Prostate gland (tissue), 2 donors: ENCODE measurements at regions not wholly inside any gene's neighbourhood (a gene's known extent, or its start where the extent isn't known, plus 50 kb on each side); places are given as distances from the start of the nearest gene placed in this dataset.

Experiments used
- DNase-seq: peaks from one replicate; pipeline ENCODE4 v3.0.0-alpha.2; 2019; ENCODE audit warnings: low spot score
- H3K27ac ChIP-seq, 2 donors: fragments of 200-600 bp; sonication (generic); 2 replicates each; pipeline ENCODE4 v1.5.1; 2017 to 2019
- H3K27me3 ChIP-seq: fragments of 200-600 bp; sonication (generic); replicated peaks from 2 replicates; pipeline ENCODE4 v1.5.1; 2019; ENCODE audit not compliant: insufficient read depth
- H3K36me3 ChIP-seq, 2 donors: fragments of 200-600 bp; sonication (generic); 1 replicate in 1 of 2; 2 replicates in 1 of 2; pipeline versions ENCODE4 v1.5.1 to v1.8.1; 2017 to 2019
- H3K4me1 ChIP-seq: fragments of 200-600 bp; sonication (generic); replicated peaks from 2 replicates; pipeline ENCODE4 v1.5.1; 2019
- H3K4me3 ChIP-seq, 2 donors: fragments of 200-600 bp; sonication (generic); 2 replicates each; pipeline ENCODE4 v1.5.1; 2017 to 2019
- H3K9me3 ChIP-seq: fragments of 200-600 bp; sonication (generic); 2 replicates; pipeline ENCODE4 v1.5.1; 2017
- CTCF ChIP-seq, 4 experiments: fragments of 200-600 bp in 2 of 4; fragments of 450-650 bp in 2 of 4; sonication (generic) in 2 of 4; IDR thresholded peaks; 1 replicate in 3 of 4; 2 replicates in 1 of 4; pipeline ENCODE4 v1.5.1; 2016 to 2019; ENCODE audit warnings: antibody characterized with exemption in 4 of 4, mild to moderate bottlenecking in 2 of 4, moderate library complexity in 2 of 4
- POLR2A ChIP-seq: fragments of 450-650 bp; IDR thresholded peaks from one replicate; pipeline ENCODE4 v1.6.1; 2016; ENCODE audit warnings: antibody characterized with exemption, mild to moderate bottlenecking
- POLR2AphosphoS5 ChIP-seq: sonication (generic); formaldehyde crosslinking; IDR thresholded peaks from one replicate; pipeline ENCODE4 v1.6.1; 2017; ENCODE audit warnings: antibody characterized with exemption
- WGBS: methylation state at CpG from one replicate; pipeline ENCODE4 v1.1.5; 2018; 5-methylcytosine and 5-hydroxymethylcytosine counted together
- intact Hi-C: fragments of 100-400 bp; cut with DNase I; formaldehyde crosslinking; loops from one replicate; pipeline ENCODE4 v1.14.2; 2022

- Histone ChIP-seq H3K4me1 (no peaks in the 10 kb centered on the region), H3K27ac (no peak overlapping the region), H3K27me3 (no peaks in the 10 kb centered on the region), H3K36me3 (no peaks in the 10 kb centered on the region), H3K9me3 (no peaks in the 10 kb centered on the region), H3K4me3 (no peak overlapping the region)
- 86% methylated on average over 1 of the region's 1 CpG for WGBS
- no peak for DNase-seq
- TF ChIP-seq POLR2AphosphoS5 (no peak), CTCF (IDR thresholded peaks at IDR 0.05) (no peak), POLR2A (no peak)
- intact Hi-C loops: no loop called here
Observed at GRCh38 chr13:97528518-97528917, 94.5 kb downstream of the RAP2A start.

GRCh38 chr13:97534540-97534939 is 100.6 kb downstream of the RAP2A start:
- Histone ChIP-seq H3K27me3 (no peaks in the 10 kb centered on the region), H3K36me3 (no peaks in the 10 kb centered on the region), H3K27ac (no peak overlapping the region), H3K4me3 (no peak overlapping the region), H3K4me1 (no peaks in the 10 kb centered on the region), H3K9me3 (no peaks in the 10 kb centered on the region)
- TF ChIP-seq POLR2AphosphoS5: no peak
- no peak for TF ChIP-seq CTCF (IDR thresholded peaks at IDR 0.05)
- TF ChIP-seq POLR2A: no peak
- no peak for DNase-seq
- intact Hi-C loops: no loop called here

GRCh38 chr13:97535614-97536013 is 101.6 kb downstream of the RAP2A start:
- 73% methylated on average over 1 of the region's 1 CpG for WGBS
- H3K9me3 ChIP-seq: no peaks in the 10 kb centered on the region
- H3K36me3 ChIP-seq: no peaks in the 10 kb centered on the region
- intact Hi-C loops: no loop called here
- no peak for TF ChIP-seq CTCF (IDR thresholded peaks at IDR 0.05)
- TF ChIP-seq POLR2AphosphoS5: no peak
- no peaks in the 10 kb centered on the region for H3K4me1 ChIP-seq
- no peak overlapping the region for H3K4me3 ChIP-seq
- H3K27me3 ChIP-seq: no peaks in the 10 kb centered on the region
- DNase-seq: no peak
- H3K27ac ChIP-seq: no peak overlapping the region

- 92% methylated on average over 1 of the region's 1 CpG for WGBS
- no peak overlapping the region for H3K27ac ChIP-seq
- no peak overlapping the region for H3K4me3 ChIP-seq
- no peaks in the 10 kb centered on the region for H3K4me1 ChIP-seq
- no peak for TF ChIP-seq POLR2A
- no peak for TF ChIP-seq POLR2AphosphoS5
- TF ChIP-seq CTCF (IDR thresholded peaks at IDR 0.05): no peak
- H3K9me3 ChIP-seq: no peaks in the 10 kb centered on the region
- no peak for DNase-seq
- H3K27me3 ChIP-seq: no peaks in the 10 kb centered on the region
- intact Hi-C loops: no loop called here
- H3K36me3 ChIP-seq: no peaks in the 10 kb centered on the region
Observed at GRCh38 chr13:97537110-97537509, 103.1 kb downstream of the RAP2A start.

- H3K36me3 ChIP-seq: no peaks in the 10 kb centered on the region
- WGBS: 78% methylated on average over 2 of the region's 2 CpGs
- intact Hi-C loops: no loop called here
- H3K4me1 ChIP-seq: no peaks in the 10 kb centered on the region
- no peaks in the 10 kb centered on the region for H3K9me3 ChIP-seq
- no peaks in the 10 kb centered on the region for H3K27me3 ChIP-seq
- DNase-seq: no peak
- H3K27ac ChIP-seq: no peak overlapping the region
- no peak for TF ChIP-seq POLR2AphosphoS5
- no peak for TF ChIP-seq POLR2A
- no peak for TF ChIP-seq CTCF (IDR thresholded peaks at IDR 0.05)
- H3K4me3 ChIP-seq: no peak overlapping the region
Observed at GRCh38 chr13:97538203-97538602, 104.2 kb downstream of the RAP2A start.
